ENCODE measurements at regions not wholly inside any gene's neighbourhood (a gene's known extent, or its start where the extent isn't known, plus 50 kb on each side); places are given as distances from the start of the nearest gene placed in this dataset.

DNA sequence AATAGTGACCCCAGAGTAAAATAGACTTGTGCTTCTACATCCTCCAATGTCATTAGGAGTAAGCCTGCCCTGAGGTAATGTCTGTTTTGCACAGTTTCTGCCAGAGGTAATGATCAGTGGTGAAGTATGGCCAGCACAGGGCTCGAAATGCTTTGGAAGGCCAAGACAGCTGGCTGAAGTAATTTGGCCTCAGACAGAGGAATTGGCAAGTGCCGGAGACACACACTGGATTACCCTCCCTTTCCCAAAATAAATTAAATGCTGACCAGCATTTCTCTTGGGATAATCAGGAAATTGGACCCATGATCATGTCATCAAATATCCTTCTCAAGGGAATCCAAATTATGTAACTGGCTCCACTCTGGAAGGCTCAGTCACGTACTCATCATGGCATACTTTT, 379.0 kb upstream of the CHST9 start:
- Histone ChIP-seq H3K4me1 (ENCODE audit: control insufficient read depth, low read depth, low read length) (peaks cover 34% of the 10 kb centered on the region), H3K27me3 (ENCODE audit: control insufficient read depth, insufficient read depth, low read length) (no peaks in the 10 kb centered on the region), H3K36me3 (ENCODE audit: control insufficient read depth, low read depth, low read length) (no peaks in the 10 kb centered on the region), H3K27ac (ENCODE audit: low read length) (no peak overlapping the region), H3K9ac (ENCODE audit: low read length) (no peak overlapping the region), H3K9me3 (ENCODE audit: control insufficient read depth, low read depth, low read length) (no peaks in the 10 kb centered on the region), H3K4me3 (ENCODE audit: low read length) (no peak overlapping the region)

DNA sequence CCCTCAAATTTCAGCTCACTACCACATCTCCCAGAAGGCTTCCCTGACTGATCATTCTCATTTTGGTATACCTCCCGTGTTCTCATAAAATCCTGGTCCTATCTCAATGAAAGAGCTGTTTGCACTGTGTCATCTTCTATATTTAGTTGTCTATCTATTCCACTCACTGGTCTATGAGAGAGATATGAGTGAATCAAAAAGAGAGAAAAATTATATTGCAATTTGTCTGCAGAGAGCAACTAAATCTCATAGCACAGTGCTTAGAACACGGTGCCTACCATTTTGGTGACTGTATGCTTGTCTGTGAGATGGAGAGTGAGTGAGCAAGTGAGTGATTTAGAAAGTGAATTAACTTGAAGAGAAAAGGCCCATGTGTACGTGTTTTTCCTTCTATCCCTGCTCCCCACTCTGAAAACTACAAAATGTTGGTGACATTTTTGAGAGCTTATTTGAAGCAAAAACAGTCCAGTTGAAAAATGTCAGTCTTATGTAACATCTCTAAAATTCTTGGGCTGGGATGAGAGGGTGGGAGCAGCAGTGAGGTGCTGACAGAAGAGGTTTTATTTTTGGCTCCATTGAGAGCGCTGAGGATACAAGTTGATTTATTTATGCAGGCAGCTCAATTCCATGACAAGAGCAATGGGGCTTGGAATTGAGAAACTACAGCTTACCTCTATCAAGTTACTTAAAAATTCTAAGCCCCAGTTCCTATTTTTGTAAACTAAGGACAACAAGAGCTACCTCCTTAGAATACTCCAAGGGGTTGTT, 373.5 kb upstream of the CHST9 start:
- Histone ChIP-seq H3K9me3 (ENCODE audit: control insufficient read depth, low read depth, low read length) (no peaks in the 10 kb centered on the region), H3K36me3 (ENCODE audit: control insufficient read depth, low read depth, low read length) (no peaks in the 10 kb centered on the region), H3K27ac (ENCODE audit: low read length) (no peak overlapping the region), H3K4me3 (ENCODE audit: low read length) (no peak overlapping the region), H3K9ac (ENCODE audit: low read length) (no peak overlapping the region), H3K27me3 (ENCODE audit: control insufficient read depth, insufficient read depth, low read length) (no peaks in the 10 kb centered on the region), H3K4me1 (ENCODE audit: control insufficient read depth, low read depth, low read length) (peaks cover 47% of the 10 kb centered on the region)

DNA sequence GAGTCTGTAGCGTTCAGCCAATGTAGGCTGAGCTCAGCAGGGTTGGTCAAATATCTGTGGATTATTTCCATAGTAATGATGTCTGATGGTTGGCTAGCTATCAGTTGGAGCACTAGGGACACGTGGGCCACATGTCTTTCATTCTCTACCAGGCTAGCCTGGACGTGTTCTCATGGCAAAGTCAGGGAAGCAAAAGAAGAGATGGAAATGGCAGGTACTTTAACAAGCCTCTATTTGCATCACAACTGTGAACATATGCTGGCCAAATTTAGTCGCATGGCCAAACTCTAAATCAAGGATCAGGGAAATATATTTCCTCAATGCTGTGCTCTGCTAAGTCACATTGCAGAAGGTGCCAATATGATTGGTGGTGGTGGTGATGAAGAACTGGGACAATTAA, 371.6 kb upstream of the CHST9 start:
- Histone ChIP-seq H3K4me3 (ENCODE audit: low read length) (no peak overlapping the region), H3K4me1 (ENCODE audit: control insufficient read depth, low read depth, low read length) (peaks cover 35% of the 10 kb centered on the region), H3K27ac (ENCODE audit: low read length) (no peak overlapping the region), H3K9me3 (ENCODE audit: control insufficient read depth, low read depth, low read length) (no peaks in the 10 kb centered on the region), H3K36me3 (ENCODE audit: control insufficient read depth, low read depth, low read length) (no peaks in the 10 kb centered on the region), H3K9ac (ENCODE audit: low read length) (no peak overlapping the region), H3K27me3 (ENCODE audit: control insufficient read depth, insufficient read depth, low read length) (no peaks in the 10 kb centered on the region)

DNA sequence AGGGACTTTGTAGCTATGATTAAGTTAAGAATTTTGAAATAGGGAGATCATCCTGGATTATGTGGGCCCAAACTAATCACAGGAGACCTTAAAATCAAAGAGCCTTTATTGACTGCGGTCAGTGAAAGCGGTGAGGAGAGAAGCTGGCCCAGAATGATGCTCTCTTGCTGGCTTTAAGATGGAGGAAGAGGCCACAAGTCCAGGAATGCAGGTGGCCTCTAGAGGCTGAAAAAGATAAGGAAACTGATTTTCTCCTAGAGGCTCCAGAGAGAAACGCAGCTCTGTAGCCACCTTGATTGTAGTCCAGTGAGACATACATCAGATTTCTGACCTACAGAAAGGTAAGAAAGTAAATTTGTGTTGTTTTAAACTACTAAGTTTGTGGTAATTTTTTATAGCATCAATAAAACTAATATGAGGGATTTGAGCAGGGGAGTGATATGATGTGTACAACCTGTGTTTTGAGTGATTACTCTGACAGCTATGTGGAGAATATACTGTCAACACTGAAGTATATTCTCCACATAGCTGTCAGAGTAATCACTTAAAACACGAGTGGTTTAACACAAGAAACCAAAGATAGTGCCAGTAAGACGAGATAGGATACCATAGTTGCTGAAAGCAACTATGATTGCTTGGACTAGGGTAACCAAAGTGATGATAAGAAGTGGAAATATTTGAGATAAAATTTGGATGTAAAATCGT, 364.4 kb upstream of the CHST9 start:
- Histone ChIP-seq H3K9me3 (ENCODE audit: control insufficient read depth, low read depth, low read length) (no peaks in the 10 kb centered on the region), H3K9ac (ENCODE audit: low read length) (no peak overlapping the region), H3K36me3 (ENCODE audit: control insufficient read depth, low read depth, low read length) (no peaks in the 10 kb centered on the region), H3K27ac (ENCODE audit: low read length) (no peak overlapping the region), H3K4me3 (ENCODE audit: low read length) (no peak overlapping the region), H3K27me3 (ENCODE audit: control insufficient read depth, insufficient read depth, low read length) (no peaks in the 10 kb centered on the region), H3K4me1 (ENCODE audit: control insufficient read depth, low read depth, low read length) (no peaks in the 10 kb centered on the region)

DNA sequence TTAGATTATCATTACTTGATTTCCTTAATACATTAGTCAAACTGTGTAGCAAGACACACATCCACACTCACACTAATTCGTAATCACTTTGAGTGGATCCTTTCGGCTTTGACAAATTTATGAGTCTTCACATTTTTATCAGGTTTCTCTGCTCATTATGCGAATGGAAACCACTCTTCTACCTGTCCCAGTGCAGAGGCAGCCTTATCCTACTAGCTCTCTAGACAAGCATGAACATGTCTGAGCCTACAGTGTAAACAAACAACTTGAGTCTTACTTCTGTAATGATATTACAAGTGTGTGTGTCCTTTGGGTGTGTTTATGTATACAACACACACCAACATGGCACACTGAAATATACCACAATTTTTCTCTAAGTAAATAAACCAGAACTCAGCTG, 361.9 kb upstream of the CHST9 start:
- Histone ChIP-seq H3K9me3 (ENCODE audit: control insufficient read depth, low read depth, low read length) (no peaks in the 10 kb centered on the region), H3K27me3 (ENCODE audit: control insufficient read depth, insufficient read depth, low read length) (no peaks in the 10 kb centered on the region), H3K27ac (ENCODE audit: low read length) (no peak overlapping the region), H3K4me3 (ENCODE audit: low read length) (no peak overlapping the region), H3K4me1 (ENCODE audit: control insufficient read depth, low read depth, low read length) (peaks cover 11% of the 10 kb centered on the region), H3K9ac (ENCODE audit: low read length) (no peak overlapping the region), H3K36me3 (ENCODE audit: control insufficient read depth, low read depth, low read length) (no peaks in the 10 kb centered on the region)

DNA sequence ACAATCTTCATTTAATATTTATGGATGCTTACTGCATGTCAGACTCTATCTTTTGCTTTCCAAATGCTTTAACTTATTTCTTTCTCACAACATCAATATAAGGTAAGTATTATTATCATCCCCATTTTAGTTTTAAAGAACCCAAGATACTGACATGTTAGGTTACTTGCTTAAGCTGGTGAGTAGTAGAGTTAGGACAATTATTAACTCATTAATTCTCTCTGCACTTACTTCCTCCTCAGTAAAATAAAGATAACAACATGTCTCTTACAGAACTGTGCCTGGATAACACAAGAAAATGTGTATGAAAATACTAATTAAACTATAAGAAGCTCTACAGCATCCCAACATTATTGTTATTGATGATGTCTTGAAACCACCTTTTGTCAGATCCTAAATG, 359.1 kb upstream of the CHST9 start:
- Histone ChIP-seq H3K27ac (ENCODE audit: low read length) (no peak overlapping the region), H3K9ac (ENCODE audit: low read length) (no peak overlapping the region), H3K36me3 (ENCODE audit: control insufficient read depth, low read depth, low read length) (no peaks in the 10 kb centered on the region), H3K27me3 (ENCODE audit: control insufficient read depth, insufficient read depth, low read length) (no peaks in the 10 kb centered on the region), H3K4me1 (ENCODE audit: control insufficient read depth, low read depth, low read length) (peaks cover 21% of the 10 kb centered on the region), H3K9me3 (ENCODE audit: control insufficient read depth, low read depth, low read length) (no peaks in the 10 kb centered on the region), H3K4me3 (ENCODE audit: low read length) (no peak overlapping the region)

DNA sequence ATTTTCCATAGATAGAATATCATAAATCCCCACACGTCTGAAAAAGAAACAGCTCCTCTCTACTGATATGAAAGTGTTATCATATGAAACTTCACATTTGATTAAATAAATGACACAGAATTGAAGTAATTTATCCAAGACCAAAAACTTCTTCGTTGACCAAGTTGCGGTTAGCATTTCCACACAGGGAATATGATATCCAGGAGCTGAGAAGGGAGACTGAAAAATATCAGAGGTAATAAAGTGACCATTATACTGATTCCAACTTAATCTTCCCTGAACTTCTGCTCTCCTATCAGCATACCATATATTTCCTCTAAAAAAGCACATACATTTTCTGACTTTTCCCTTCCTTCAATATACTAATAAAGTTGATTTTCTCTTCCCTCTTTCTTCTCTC, 356.2 kb upstream of the CHST9 start:
- Histone ChIP-seq H3K36me3 (ENCODE audit: control insufficient read depth, low read depth, low read length) (no peaks in the 10 kb centered on the region), H3K27me3 (ENCODE audit: control insufficient read depth, insufficient read depth, low read length) (no peaks in the 10 kb centered on the region), H3K4me3 (ENCODE audit: low read length) (no peak overlapping the region), H3K9me3 (ENCODE audit: control insufficient read depth, low read depth, low read length) (no peaks in the 10 kb centered on the region), H3K4me1 (ENCODE audit: control insufficient read depth, low read depth, low read length) (peaks cover 25% of the 10 kb centered on the region), H3K27ac (ENCODE audit: low read length) (no peak overlapping the region), H3K9ac (ENCODE audit: low read length) (no peak overlapping the region)

DNA sequence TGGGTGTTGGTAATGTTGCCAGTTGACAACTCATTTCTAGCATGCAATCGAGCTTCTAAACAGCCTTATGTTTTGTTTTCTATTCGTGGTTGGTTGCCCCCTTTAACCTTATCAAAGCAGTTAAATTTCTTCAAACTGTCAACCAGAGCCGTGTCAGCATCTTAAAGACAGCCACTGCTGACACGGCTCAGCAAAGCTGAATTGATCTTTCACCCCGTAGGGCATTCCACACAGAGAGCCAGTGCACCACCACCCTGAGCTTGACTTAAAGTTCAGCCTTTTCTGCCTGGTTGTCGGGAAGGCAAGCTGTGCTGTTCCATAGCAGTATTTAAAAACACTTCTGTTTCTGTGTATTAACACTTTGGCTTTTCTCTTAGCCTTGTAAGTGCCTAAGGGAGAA, 355.0 kb upstream of the CHST9 start:
- H3K9me3 ChIP-seq (ENCODE audit: control insufficient read depth, low read depth, low read length): no peaks in the 10 kb centered on the region
- no peak overlapping the region for H3K9ac ChIP-seq (ENCODE audit: low read length)
- H3K27ac ChIP-seq (ENCODE audit: low read length): no peak overlapping the region
- no peaks in the 10 kb centered on the region for H3K36me3 ChIP-seq (ENCODE audit: control insufficient read depth, low read depth, low read length)
- H3K4me1 ChIP-seq (ENCODE audit: control insufficient read depth, low read depth, low read length): peaks cover 25% of the 10 kb centered on the region
- H3K4me3 ChIP-seq (ENCODE audit: low read length): no peak overlapping the region
- H3K27me3 ChIP-seq (ENCODE audit: control insufficient read depth, insufficient read depth, low read length): no peaks in the 10 kb centered on the region

DNA sequence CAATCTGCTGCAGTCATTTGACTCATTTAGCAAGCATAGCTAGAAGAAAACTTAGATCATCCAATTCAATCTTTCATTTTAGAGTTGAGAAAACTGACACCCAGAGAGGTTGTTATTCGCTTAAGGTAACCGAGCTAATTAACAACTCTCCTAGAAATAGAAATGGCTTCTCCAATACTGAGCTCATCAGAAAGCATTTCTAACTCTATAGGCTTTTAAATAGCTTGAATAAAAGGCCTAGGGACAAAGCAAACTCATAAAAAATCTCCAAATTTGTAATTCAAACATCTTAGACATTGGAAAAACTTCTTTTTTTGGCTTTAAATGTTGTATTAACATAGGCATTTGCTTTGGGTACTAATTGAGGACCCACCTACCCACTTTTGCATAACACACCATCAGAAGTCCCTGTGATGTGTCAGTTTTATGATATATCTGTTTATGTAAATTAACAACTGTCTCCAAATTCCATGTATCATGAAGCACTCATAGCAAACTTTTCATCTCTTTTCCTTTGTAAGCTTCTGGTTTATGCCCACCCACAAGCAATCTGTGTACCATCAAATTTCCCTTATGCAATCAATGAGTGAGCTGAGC, 343.9 kb upstream of the CHST9 start:
- Histone ChIP-seq H3K9ac (ENCODE audit: low read length) (no peak overlapping the region), H3K36me3 (ENCODE audit: control insufficient read depth, low read depth, low read length) (no peaks in the 10 kb centered on the region), H3K27me3 (ENCODE audit: control insufficient read depth, insufficient read depth, low read length) (no peaks in the 10 kb centered on the region), H3K27ac (ENCODE audit: low read length) (no peak overlapping the region), H3K4me1 (ENCODE audit: control insufficient read depth, low read depth, low read length) (peaks cover 3% of the 10 kb centered on the region), H3K9me3 (ENCODE audit: control insufficient read depth, low read depth, low read length) (no peaks in the 10 kb centered on the region), H3K4me3 (ENCODE audit: low read length) (no peak overlapping the region)

DNA sequence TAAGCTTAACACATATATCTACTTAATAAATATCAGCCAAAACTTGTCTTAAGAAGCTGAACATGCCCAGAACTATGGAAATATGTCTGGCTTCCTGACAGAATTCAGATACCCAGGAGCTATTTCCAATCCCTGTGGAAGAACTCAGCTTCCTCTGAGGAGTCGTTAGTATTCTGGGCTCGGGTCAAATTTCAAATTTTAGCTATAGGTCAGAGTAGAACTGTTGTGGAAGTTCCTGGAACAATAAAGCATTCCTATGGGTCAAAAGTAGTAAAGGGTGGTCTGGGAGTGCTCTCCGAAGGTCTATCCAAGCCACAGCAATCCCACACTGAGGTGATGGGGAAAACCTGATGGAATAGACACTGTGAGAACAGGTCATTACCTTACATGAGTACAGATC, 342.7 kb upstream of the CHST9 start:
- Histone ChIP-seq H3K36me3 (ENCODE audit: control insufficient read depth, low read depth, low read length) (no peaks in the 10 kb centered on the region), H3K4me3 (ENCODE audit: low read length) (no peak overlapping the region), H3K27ac (ENCODE audit: low read length) (no peak overlapping the region), H3K27me3 (ENCODE audit: control insufficient read depth, insufficient read depth, low read length) (no peaks in the 10 kb centered on the region), H3K4me1 (ENCODE audit: control insufficient read depth, low read depth, low read length) (peaks cover 3% of the 10 kb centered on the region), H3K9ac (ENCODE audit: low read length) (no peak overlapping the region), H3K9me3 (ENCODE audit: control insufficient read depth, low read depth, low read length) (no peaks in the 10 kb centered on the region)

DNA sequence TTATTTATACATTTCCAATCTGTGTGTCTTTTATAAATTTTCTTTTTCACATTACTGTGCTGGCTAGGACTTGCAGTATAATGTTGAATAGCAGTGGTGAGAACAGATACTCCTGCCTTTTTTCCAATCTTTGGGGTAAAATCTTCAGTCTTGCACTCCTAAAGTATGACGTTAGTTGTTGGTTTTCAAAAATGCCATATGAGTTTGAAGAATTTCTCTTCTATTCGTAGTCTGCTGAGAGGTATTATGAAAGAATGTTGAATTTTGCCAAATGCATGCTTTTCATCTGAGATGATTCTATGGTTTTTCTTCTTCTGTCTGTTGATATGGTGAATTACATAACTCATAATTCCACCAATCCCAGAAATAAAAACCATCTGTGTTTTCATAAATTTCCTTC, 335.3 kb upstream of the CHST9 start:
- H3K9ac ChIP-seq (ENCODE audit: low read length): no peak overlapping the region
- no peaks in the 10 kb centered on the region for H3K36me3 ChIP-seq (ENCODE audit: control insufficient read depth, low read depth, low read length)
- H3K9me3 ChIP-seq (ENCODE audit: control insufficient read depth, low read depth, low read length): no peaks in the 10 kb centered on the region
- H3K27me3 ChIP-seq (ENCODE audit: control insufficient read depth, insufficient read depth, low read length): no peaks in the 10 kb centered on the region
- H3K4me3 ChIP-seq (ENCODE audit: low read length): no peak overlapping the region
- no peaks in the 10 kb centered on the region for H3K4me1 ChIP-seq (ENCODE audit: control insufficient read depth, low read depth, low read length)
- no peak overlapping the region for H3K27ac ChIP-seq (ENCODE audit: low read length)

All from iPS-18a (cell line).